OCI-LY3 (cell line): ENCODE measurements at regions not wholly inside any gene's neighbourhood (a gene's known extent, or its start where the extent isn't known, plus 50 kb on each side); places are given as distances from the start of the nearest gene placed in this dataset.
"Not testable (repeated sequence)": the region's sequence is repeated elsewhere in the genome, so short reads cannot be mapped to it uniquely, and the experiment has no call there.

Experiments used
- H2AFZ ChIP-seq: fragments of 200-600, 300-600 bp; shearing (Covaris generic); 2 replicates; pipeline ENCODE4 v1.6.0; 2014; ENCODE audit warnings: antibody characterized with exemption, low read depth, low read length
- H3K27ac ChIP-seq: fragments of 200-600, 300-600 bp; sonication (generic); 2 replicates; pipeline ENCODE4 v1.5.1; 2014; ENCODE audit warnings: mild to moderate bottlenecking, low read length, moderate library complexity, mixed read lengths
- H3K27me3 ChIP-seq: fragments of 200-600, 300-600 bp; sonication (generic); 2 replicates; pipeline ENCODE4 v1.6.1; 2014; ENCODE audit warnings: low read depth, low read length, mixed read lengths
- H3K36me3 ChIP-seq: fragments of 200-600, 300-600 bp; sonication (generic); replicated peaks from 2 replicates; pipeline ENCODE3; 2014; ENCODE audit warnings: low read depth, low read length, mixed read lengths
- H3K4me1 ChIP-seq: fragments of 300-600, 200-600 bp; sonication (generic); 2 replicates; pipeline ENCODE4 v1.6.1; 2014; ENCODE audit warnings: low read length, mixed read lengths
- H3K4me2 ChIP-seq: fragments of 200-600, 300-600 bp; sonication (generic); 2 replicates; pipeline ENCODE4 v1.6.1; 2014; ENCODE audit warnings: low read length, mixed read lengths
- H3K4me3 ChIP-seq: fragments of 300-600, 200-600 bp; sonication (generic); 2 replicates; pipeline ENCODE4 v1.5.1; 2014; ENCODE audit warnings: antibody characterized with exemption, mild to moderate bottlenecking, low read length, moderate library complexity
- H3K79me2 ChIP-seq: fragments of 300-600, 200-600 bp; shearing (Covaris generic); 2 replicates; pipeline ENCODE4 v1.6.1; 2014; ENCODE audit warnings: mild to moderate bottlenecking, low read length, mixed read lengths
- H3K9ac ChIP-seq: fragments of 300-600, 200-600 bp; shearing (Covaris generic); 2 replicates; pipeline ENCODE4 v1.6.0; 2014; ENCODE audit warnings: mild to moderate bottlenecking, low read length, moderate library complexity
- H3K9me3 ChIP-seq: fragments of 200-600, 300-600 bp; shearing (Covaris generic); 2 replicates; pipeline ENCODE4 v1.6.1; 2014; ENCODE audit warnings: low read length, mixed read lengths; ENCODE audit not compliant: insufficient read depth
- H4K20me1 ChIP-seq: fragments of 200-600, 300-600 bp; sonication (generic); 2 replicates; pipeline ENCODE4 v1.6.1; 2016; ENCODE audit warnings: low read length, mixed read lengths; ENCODE audit not compliant: insufficient read depth
- EZH2phosphoT487 ChIP-seq: fragments of 200-600 bp; shearing (Covaris generic); IDR thresholded peaks from 2 replicates; pipeline ENCODE4 v1.6.1; 2018; ENCODE audit warnings: antibody characterized with exemption, mixed run types, low read depth
- TF ChIP-seq, protein P1 (sequence below): fragments of 200-600, 300-600 bp; sonication (generic); IDR thresholded peaks from 2 replicates; pipeline ENCODE4 v1.5.1; 2014; ENCODE audit warnings: antibody characterized with exemption, low read length, low read depth

DNA sequence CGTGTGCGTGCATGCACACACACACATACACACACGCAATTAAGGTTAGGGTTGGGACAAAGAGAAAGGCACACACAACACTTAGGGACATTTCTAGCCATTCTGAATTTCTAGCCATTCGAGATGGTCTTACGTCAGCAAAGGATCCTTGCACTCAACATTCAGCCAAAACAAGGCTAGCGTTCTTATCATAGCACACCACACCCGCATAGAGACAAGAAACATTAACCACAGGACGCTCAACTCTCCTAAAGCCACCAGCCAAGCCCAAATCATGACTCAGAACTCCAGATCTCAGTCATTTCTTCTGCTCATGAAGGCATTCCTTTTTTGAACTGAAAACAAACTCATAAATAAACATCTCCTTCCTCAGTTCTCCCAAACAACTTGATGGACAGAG, 106.8 kb downstream of the LMO4 start:
- no peaks in the 10 kb centered on the region for H3K9me3 ChIP-seq
- no peak overlapping the region for H3K4me3 ChIP-seq
- H2AFZ ChIP-seq = no peak overlapping the region
- H3K36me3 ChIP-seq = no peaks in the 10 kb centered on the region
- H3K4me1 ChIP-seq = peaks cover 2% of the 10 kb centered on the region; the same call in 1 of the 2 replicates
- H3K4me2 ChIP-seq = no peak overlapping the region
- no peaks in the 10 kb centered on the region for H3K27me3 ChIP-seq
- H3K9ac ChIP-seq = no peak overlapping the region
- no peaks in the 10 kb centered on the region for H4K20me1 ChIP-seq
- H3K79me2 ChIP-seq = no peaks in the 10 kb centered on the region
- H3K27ac ChIP-seq = no peak overlapping the region
- TF ChIP-seq, protein P1, sequence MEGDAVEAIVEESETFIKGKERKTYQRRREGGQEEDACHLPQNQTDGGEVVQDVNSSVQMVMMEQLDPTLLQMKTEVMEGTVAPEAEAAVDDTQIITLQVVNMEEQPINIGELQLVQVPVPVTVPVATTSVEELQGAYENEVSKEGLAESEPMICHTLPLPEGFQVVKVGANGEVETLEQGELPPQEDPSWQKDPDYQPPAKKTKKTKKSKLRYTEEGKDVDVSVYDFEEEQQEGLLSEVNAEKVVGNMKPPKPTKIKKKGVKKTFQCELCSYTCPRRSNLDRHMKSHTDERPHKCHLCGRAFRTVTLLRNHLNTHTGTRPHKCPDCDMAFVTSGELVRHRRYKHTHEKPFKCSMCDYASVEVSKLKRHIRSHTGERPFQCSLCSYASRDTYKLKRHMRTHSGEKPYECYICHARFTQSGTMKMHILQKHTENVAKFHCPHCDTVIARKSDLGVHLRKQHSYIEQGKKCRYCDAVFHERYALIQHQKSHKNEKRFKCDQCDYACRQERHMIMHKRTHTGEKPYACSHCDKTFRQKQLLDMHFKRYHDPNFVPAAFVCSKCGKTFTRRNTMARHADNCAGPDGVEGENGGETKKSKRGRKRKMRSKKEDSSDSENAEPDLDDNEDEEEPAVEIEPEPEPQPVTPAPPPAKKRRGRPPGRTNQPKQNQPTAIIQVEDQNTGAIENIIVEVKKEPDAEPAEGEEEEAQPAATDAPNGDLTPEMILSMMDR = no peak
- no peak for TF ChIP-seq EZH2phosphoT487

DNA sequence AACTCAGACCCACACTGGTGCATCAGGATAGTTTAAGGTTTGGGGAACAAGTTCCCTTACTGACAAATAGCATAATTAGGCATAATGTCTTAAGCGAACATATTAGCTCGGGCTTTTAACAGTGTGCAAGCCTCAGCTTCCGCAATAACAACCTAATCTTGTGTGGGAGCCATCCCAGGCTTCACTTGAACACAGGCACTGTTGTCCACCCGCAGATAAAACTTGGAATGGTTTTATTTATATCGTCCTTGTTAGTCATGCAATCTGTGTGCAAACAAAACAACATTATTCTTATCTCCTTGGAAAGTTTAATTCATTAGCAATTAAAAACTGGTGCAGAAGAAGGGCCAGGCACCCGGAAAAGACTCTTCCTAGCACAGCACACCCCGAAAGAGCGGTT, 107.4 kb downstream of the LMO4 start:
- H3K4me3 ChIP-seq = not testable (repeated sequence)

DNA sequence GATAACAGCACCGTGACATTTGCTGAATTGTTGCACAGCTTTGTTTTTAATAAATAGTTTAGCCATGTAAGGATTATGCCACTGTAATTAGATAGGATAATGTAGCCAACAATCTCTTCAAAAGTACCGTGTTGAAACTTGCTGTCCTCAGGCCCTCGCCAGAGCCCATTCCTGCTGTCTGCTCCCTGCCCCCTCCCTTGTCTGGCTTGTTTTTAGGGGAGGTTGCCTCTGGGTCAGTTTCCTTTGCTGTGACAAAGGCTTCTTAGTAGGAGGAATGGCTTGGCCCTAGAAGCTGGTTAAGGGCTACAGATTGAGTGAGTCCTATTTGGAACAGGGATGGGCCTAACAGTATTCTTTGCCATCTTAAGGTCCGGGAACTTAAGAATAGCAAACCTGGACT, 107.9 kb downstream of the LMO4 start:
- Histone ChIP-seq H4K20me1 (no peaks in the 10 kb centered on the region), H2AFZ (no peak overlapping the region), H3K4me1 (peaks cover 2% of the 10 kb centered on the region; the same call in 1 of the 2 replicates), H3K27me3 (no peaks in the 10 kb centered on the region), H3K36me3 (no peaks in the 10 kb centered on the region), H3K4me3 (no peak overlapping the region), H3K27ac (no peak overlapping the region), H3K9me3 (no peaks in the 10 kb centered on the region), H3K79me2 (no peaks in the 10 kb centered on the region), H3K9ac (no peak overlapping the region), H3K4me2 (no peak overlapping the region)
- no peak for TF ChIP-seq EZH2phosphoT487
- TF ChIP-seq, protein P1 = no peak

More for the DNA sequence above, 107.4 kb downstream of the LMO4 start:
- H3K4me2 ChIP-seq, H3K27me3 ChIP-seq, H2AFZ ChIP-seq, H3K9ac ChIP-seq, H3K79me2 ChIP-seq, H3K36me3 ChIP-seq, H3K4me1 ChIP-seq, H4K20me1 ChIP-seq, H3K9me3 ChIP-seq, H3K27ac ChIP-seq: not testable (repeated sequence)

DNA sequence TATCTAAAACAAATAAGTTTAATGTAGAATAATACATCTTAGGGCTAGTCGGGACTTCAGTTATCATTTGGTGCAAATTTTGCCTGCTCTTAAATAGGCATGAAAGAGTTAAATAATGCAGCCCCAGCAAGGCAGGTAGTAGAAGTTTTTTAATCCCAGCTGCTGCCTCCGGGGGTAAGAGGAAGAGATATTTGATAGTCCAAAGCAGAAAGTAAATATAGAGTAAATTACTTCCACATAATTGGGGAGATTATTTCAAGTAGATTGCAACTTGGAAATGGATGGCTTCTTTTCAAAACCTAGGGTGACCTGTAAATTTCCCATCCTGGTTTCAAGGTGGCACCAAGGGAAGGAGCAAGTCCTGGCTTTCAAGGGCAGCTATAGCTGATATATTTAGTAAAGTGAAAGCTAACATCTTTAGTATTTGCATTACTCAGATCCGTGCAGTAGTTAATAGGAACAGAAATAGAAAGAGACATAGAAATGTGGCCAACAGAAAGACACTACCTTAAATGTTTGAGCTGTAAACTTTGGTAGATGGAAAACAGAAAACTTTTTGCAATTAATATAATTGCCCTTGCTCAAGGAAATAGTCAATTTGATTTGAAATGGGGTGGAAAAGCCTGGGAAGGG, 109.1 kb downstream of the LMO4 start:
- Histone ChIP-seq H3K9ac (no peak overlapping the region), H2AFZ (no peak overlapping the region), H3K4me2 (no peak overlapping the region; the same call in 1 of the 2 replicates), H3K4me1 (peaks cover 2% of the 10 kb centered on the region; the same call in 1 of the 2 replicates), H3K27me3 (no peaks in the 10 kb centered on the region), H3K36me3 (no peaks in the 10 kb centered on the region), H3K27ac (no peak overlapping the region), H3K79me2 (no peaks in the 10 kb centered on the region), H3K4me3 (no peak overlapping the region), H4K20me1 (no peaks in the 10 kb centered on the region), H3K9me3 (no peaks in the 10 kb centered on the region)
- TF ChIP-seq, protein P1 = no peak
- TF ChIP-seq EZH2phosphoT487 = no peak
